Upper lobe of left lung (tissue), 4 donors: ENCODE measurements at regions not wholly inside any gene's neighbourhood (a gene's known extent, or its start where the extent isn't known, plus 50 kb on each side); places are given as distances from the start of the nearest gene placed in this dataset.

ENCODE experiments used
- EP300 ChIP-seq, 4 donors: sonication (generic); formaldehyde crosslinking; IDR thresholded peaks; one replicate each; pipeline ENCODE4 v1.5.1; 2017; ENCODE audit warnings: antibody characterized with exemption in 4 of 4, control low read depth in 2 of 4
- POLR2A ChIP-seq, 4 donors: fragments of 450-650 bp; IDR thresholded peaks; one replicate each; pipeline ENCODE4 v1.5.1; 2016 to 2017; ENCODE audit warnings: antibody characterized with exemption in 4 of 4, mild to moderate bottlenecking in 2 of 4
- POLR2AphosphoS5 ChIP-seq, 2 donors: sonication (generic); formaldehyde crosslinking; IDR thresholded peaks; one replicate each; pipeline ENCODE4 v1.5.1; 2017; ENCODE audit warnings: antibody characterized with exemption in 2 of 2
- TF ChIP-seq, protein P1 (sequence below), 6 experiments: fragments of 450-650 bp in 4 of 6; fragments of 200-600 bp in 2 of 6; sonication (generic) in 2 of 6; IDR thresholded peaks; one replicate each; pipeline ENCODE4 v1.5.1; 2016 to 2019; ENCODE audit warnings: antibody characterized with exemption in 6 of 6

DNA sequence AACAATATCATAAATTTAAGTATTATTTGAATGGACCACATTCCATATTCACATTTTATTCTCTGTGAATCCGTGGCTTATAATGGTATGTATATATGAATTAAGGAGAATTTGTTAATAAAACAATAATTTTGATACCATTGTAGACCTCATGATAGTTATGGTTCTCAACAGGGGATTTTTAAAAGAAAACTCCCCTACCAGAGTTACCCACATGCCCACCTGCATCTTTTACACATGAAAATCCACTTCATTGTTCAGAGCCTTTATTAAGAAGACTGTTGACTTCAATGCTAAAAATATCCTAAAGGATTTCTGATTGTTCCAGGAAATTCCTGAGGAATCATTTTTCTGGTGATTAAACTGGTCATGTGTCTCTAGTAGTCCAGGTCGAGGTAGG, 557.7 kb upstream of the MEF2C start:
- TF ChIP-seq POLR2A (IDR thresholded peaks at IDR 0.05), result no peak
- TF ChIP-seq, protein P1, sequence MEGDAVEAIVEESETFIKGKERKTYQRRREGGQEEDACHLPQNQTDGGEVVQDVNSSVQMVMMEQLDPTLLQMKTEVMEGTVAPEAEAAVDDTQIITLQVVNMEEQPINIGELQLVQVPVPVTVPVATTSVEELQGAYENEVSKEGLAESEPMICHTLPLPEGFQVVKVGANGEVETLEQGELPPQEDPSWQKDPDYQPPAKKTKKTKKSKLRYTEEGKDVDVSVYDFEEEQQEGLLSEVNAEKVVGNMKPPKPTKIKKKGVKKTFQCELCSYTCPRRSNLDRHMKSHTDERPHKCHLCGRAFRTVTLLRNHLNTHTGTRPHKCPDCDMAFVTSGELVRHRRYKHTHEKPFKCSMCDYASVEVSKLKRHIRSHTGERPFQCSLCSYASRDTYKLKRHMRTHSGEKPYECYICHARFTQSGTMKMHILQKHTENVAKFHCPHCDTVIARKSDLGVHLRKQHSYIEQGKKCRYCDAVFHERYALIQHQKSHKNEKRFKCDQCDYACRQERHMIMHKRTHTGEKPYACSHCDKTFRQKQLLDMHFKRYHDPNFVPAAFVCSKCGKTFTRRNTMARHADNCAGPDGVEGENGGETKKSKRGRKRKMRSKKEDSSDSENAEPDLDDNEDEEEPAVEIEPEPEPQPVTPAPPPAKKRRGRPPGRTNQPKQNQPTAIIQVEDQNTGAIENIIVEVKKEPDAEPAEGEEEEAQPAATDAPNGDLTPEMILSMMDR (IDR thresholded peaks at IDR 0.05), result no peak
- no peak for TF ChIP-seq POLR2AphosphoS5 (IDR thresholded peaks at IDR 0.05)
- TF ChIP-seq EP300 (IDR thresholded peaks at IDR 0.05), result no peak
